ENCODE measurements at regions not wholly inside any gene's neighbourhood (a gene's known extent, or its start where the extent isn't known, plus 50 kb on each side); places are given as distances from the start of the nearest gene placed in this dataset.

GRCh38 chr22:47718337-47718736, 955.9 kb downstream of the TBC1D22A start:
- TF ChIP-seq ZFP3 (CRISPR knock-in tag; IDR thresholded peaks at IDR 0.05), result peak; percentile 91
- no peak for TF ChIP-seq ESRRG (CRISPR knock-in tag; IDR thresholded peaks at IDR 0.05)

GRCh38 chr22:47716890-47717615, 954.6 kb downstream of the TBC1D22A start:
- ATAC-seq, result no peak
- TF ChIP-seq GLIS3 (CRISPR knock-in tag; IDR thresholded peaks at IDR 0.05) (no peak), ZFP3 (CRISPR knock-in tag; IDR thresholded peaks at IDR 0.05) (peak; percentile 94)

More at GRCh38 chr22:47718337-47718736, 955.9 kb downstream of the TBC1D22A start:
- ATAC-seq, result no peak

- TF ChIP-seq ZNF70 (CRISPR knock-in tag; IDR thresholded peaks at IDR 0.05) (no peak), ZC3H10 (CRISPR knock-in tag; IDR thresholded peaks at IDR 0.05) (no peak), PPARA (CRISPR knock-in tag; IDR thresholded peaks at IDR 0.05; ENCODE audit: borderline replicate concordance) (no peak), ZNF8 (CRISPR knock-in tag; IDR thresholded peaks at IDR 0.05) (no peak), RARB (CRISPR knock-in tag; IDR thresholded peaks at IDR 0.05) (no peak), ESRRG (CRISPR knock-in tag; IDR thresholded peaks at IDR 0.05) (no peak), ARNTL (CRISPR knock-in tag; IDR thresholded peaks at IDR 0.05; ENCODE audit: borderline replicate concordance, low read depth) (no peak)
- ATAC-seq, result no peak
Measured at GRCh38 chr22:47715866-47716578, 953.6 kb downstream of the TBC1D22A start.

- TF ChIP-seq ZNF8 (CRISPR knock-in tag; IDR thresholded peaks at IDR 0.05), result no peak
- no peak for TF ChIP-seq ZNF70 (CRISPR knock-in tag; IDR thresholded peaks at IDR 0.05)
- no peak for TF ChIP-seq ZFP3 (CRISPR knock-in tag; IDR thresholded peaks at IDR 0.05)
- TF ChIP-seq SNAI2 (CRISPR knock-in tag; IDR thresholded peaks at IDR 0.05), result no peak
- TF ChIP-seq BACH2 (CRISPR knock-in tag; IDR thresholded peaks at IDR 0.05; ENCODE audit: borderline replicate concordance), result no peak
- ATAC-seq, result no peak
Measured at GRCh38 chr22:47713941-47714340, 951.5 kb downstream of the TBC1D22A start.

- ATAC-seq, result no peak
- TF ChIP-seq TCF4 (CRISPR knock-in tag; IDR thresholded peaks at IDR 0.05; ENCODE audit: borderline replicate concordance), result no peak
- TF ChIP-seq ISL1 (CRISPR knock-in tag; IDR thresholded peaks at IDR 0.05), result no peak
- TF ChIP-seq GLIS3 (CRISPR knock-in tag; IDR thresholded peaks at IDR 0.05), result no peak
- TF ChIP-seq ZNF8 (CRISPR knock-in tag; IDR thresholded peaks at IDR 0.05), result no peak
- TF ChIP-seq ESRRG (CRISPR knock-in tag; IDR thresholded peaks at IDR 0.05), result no peak
- TF ChIP-seq POU6F1 (CRISPR knock-in tag; IDR thresholded peaks at IDR 0.05; ENCODE audit: borderline replicate concordance, low read depth), result no peak
- no peak for TF ChIP-seq TSHZ2 (CRISPR knock-in tag; IDR thresholded peaks at IDR 0.05)
- TF ChIP-seq TOX (CRISPR knock-in tag; IDR thresholded peaks at IDR 0.05; ENCODE audit: borderline replicate concordance), result no peak
- no peak for TF ChIP-seq OSR1 (CRISPR knock-in tag; IDR thresholded peaks at IDR 0.05)
- no peak for TF ChIP-seq PATZ1 (CRISPR knock-in tag; IDR thresholded peaks at IDR 0.05; ENCODE audit: borderline replicate concordance)
- TF ChIP-seq ZFP3 (CRISPR knock-in tag; IDR thresholded peaks at IDR 0.05), result no peak
- no peak for TF ChIP-seq SNAI2 (CRISPR knock-in tag; IDR thresholded peaks at IDR 0.05)
- TF ChIP-seq BACH2 (CRISPR knock-in tag; IDR thresholded peaks at IDR 0.05; ENCODE audit: borderline replicate concordance), result no peak
- no peak for TF ChIP-seq ZC3H10 (CRISPR knock-in tag; IDR thresholded peaks at IDR 0.05)
- TF ChIP-seq CSRNP3 (CRISPR knock-in tag; IDR thresholded peaks at IDR 0.05), result no peak
- no peak for TF ChIP-seq ZFP30 (CRISPR knock-in tag; IDR thresholded peaks at IDR 0.05)
- TF ChIP-seq PPARA (CRISPR knock-in tag; IDR thresholded peaks at IDR 0.05; ENCODE audit: borderline replicate concordance), result no peak
Measured at GRCh38 chr22:47710135-47710534, 947.7 kb downstream of the TBC1D22A start.

Data from SK-N-SH treated with all-trans-retinoic acid at 6 μM for 48 hours (cell line).